GM21526 (cell line): ENCODE measurements at regions not wholly inside any gene's neighbourhood (a gene's known extent, or its start where the extent isn't known, plus 50 kb on each side); places are given as distances from the start of the nearest gene placed in this dataset.
A peak's percentile ranks its signal among the peaks of the same experiment; 100 is the strongest.

Experiments
- ATAC-seq: cut with Tn5 transposase; IDR thresholded peaks from one replicate; pipeline ENCODE4 v1.9.1; 2021; ENCODE audit warnings: moderate library complexity; ENCODE audit not compliant: unreplicated experiment, low FRiP score

DNA sequence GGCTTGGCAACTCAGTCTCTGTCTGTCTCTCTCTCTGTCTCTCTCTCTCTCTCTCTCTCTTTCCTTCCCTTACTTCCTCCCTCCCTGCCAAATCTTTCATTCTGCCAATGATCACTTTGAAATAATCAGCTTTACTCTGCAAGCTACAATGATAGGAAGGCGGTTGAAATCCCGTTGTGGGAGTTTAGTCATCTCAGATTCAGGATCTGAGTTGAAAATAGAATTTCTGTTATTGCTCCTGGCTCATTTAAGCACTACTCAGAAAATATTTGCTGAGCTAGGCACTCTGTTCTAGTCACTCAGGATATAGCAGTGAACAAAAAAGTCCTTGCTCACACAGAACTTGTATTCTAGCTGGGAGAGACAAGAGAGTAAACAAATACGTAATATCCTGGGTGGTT is 56.3 kb upstream of the DCTD start:
- ATAC-seq: no peak

DNA sequence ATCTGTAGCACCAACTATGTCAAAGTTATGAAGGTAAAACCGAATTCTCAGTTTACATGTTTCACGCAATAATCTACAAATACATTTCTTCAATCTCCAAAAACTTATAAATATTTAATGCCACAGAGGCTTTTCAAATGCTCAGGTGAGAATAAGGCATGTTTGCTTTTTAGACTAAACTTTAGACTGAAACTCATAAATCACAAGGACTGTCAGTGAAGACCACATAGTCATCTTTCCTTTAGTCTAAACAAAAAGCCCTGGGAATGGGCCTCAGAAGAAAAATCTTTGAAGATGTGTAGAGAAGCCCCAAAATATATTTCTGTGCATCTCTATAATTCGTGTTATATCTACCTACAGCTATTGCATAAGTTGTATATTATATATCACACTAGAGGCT is 54.5 kb upstream of the DCTD start:
- ATAC-seq: no peak

DNA sequence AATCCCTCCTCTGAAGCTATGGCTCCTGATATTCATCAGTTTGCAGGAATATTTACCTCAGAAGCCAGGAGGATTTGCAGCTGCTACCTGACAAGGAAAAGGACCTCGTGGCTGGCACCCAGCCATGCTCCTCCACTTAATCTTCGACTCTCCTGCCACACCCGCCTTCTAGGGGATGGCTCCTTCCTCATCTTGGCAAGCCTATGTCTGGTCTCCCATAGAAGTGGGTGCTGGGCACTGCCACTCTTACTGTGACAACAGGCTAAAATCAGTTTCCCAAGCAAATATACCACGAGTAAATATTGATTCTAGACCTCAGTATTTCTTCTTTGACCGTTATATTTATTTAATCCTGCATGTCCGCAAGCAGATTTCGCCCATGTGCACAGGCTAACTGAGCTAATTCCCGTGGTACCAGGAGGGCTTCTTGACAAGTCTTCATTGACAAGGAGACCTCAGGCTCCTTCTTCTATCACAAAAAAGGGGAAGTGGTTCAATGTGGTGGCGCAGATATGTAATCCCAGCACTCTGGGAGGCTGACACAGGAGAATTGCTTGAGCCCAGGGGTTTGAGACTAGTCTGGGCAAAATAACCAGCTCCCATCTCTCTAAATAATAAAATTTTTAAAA is 52.6 kb upstream of the DCTD start:
- ATAC-seq: peak; percentile 52

DNA sequence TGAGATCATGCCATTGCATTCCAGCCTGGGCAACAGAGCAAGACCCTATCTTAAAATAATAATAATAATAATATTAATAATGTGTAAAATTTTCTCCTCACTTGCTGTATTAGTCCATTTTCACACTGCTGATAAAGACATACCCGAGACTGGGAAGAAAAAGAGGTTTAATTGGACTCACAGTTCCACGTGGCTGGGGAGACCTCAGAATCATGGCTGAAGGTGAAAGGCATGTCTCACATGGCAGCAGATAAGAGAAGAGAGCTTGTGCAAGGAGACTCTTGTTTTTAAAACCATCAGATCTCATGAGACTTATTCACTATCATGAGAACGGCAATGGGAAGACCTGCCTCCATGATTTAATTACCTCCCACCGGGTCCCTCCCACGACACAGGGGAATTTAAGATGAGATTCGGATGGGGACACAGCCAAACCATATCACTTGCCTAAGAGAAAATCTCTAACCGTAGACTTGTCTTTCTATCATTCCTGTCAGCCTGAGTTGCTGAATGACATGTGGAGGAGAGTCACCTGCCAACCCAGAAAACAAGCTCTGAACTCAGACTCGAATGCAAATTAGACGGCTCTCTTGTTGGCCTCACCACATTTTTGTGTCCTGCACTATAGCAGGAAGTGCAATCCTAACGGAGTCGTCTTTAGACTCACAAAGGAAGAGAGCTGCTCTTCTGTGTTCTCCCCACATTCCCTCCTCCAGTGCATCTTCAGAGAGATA is 51.9 kb upstream of the DCTD start:
- peak; percentile 55 for ATAC-seq

DNA sequence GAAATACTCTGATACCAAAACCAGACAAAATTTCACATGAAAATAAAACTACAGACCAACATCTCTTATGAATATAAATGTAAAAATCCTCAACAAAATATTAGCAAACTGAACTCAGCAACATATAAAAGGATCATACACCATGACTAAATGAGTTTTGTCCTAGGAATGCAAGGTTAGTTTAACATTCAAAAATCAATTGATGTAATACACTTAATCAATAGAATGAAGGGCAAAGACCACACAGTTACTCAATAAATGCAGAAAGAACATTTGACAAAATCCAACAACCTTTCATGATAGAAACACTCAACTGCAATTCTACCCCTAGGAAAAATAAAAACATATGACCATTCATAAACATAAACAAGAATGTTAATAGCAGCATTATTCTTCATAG is 50.2 kb upstream of the DCTD start:
- ATAC-seq: no peak
